H1 (cell line): ENCODE measurements at regions not wholly inside any gene's neighbourhood (a gene's known extent, or its start where the extent isn't known, plus 50 kb on each side); places are given as distances from the start of the nearest gene placed in this dataset.

Experiments
- ASH2L ChIP-seq: fragments of 200-600, 300-600 bp; sonication (generic); IDR thresholded peaks from one replicate; pipeline ENCODE4 v1.7.1; 2017; ENCODE audit warnings: low read length
- CBX5 ChIP-seq: fragments of 300-800, 300-1000 bp; sonication (generic); IDR thresholded peaks from 2 replicates; pipeline ENCODE4 v1.7.1; 2016; ENCODE audit warnings: antibody characterized with exemption, low read length, low read depth
- CHD2 ChIP-seq: IDR thresholded peaks from 2 replicates; pipeline ENCODE4 v1.6.1; 2012; ENCODE audit warnings: low read length, improper control_type of control experiment
- HDAC2 ChIP-seq, 2 experiments: fragments of 300-600 bp in 1 of 2; sonication (generic) in 1 of 2; IDR thresholded peaks; 2 replicates each; pipeline ENCODE4 v1.6.1; 2011 to 2012; ENCODE audit warnings: low read depth in 2 of 2, low read length in 2 of 2, mild to moderate bottlenecking in 2 of 2, moderate library complexity in 2 of 2, borderline replicate concordance in 1 of 2, inconsistent platforms in 1 of 2
- JUN ChIP-seq: IDR thresholded peaks from 2 replicates; pipeline ENCODE4 v1.6.1; 2011; ENCODE audit warnings: low read depth, mild to moderate bottlenecking, improper control_type of control experiment, low read length
- MAFK ChIP-seq: IDR thresholded peaks from 2 replicates; pipeline ENCODE4 v1.6.1; 2012; ENCODE audit warnings: low read depth, mild to moderate bottlenecking, improper control_type of control experiment, low read length
- NANOG ChIP-seq: IDR thresholded peaks from 2 replicates; pipeline ENCODE4 v1.6.1; 2011; ENCODE audit warnings: low read length, low read depth, mild to moderate bottlenecking, inconsistent platforms; ENCODE audit not compliant: insufficient read depth, poor library complexity, severe bottlenecking
- SRF ChIP-seq: IDR thresholded peaks from 2 replicates; pipeline ENCODE4 v1.6.1; 2011; ENCODE audit warnings: mild to moderate bottlenecking, low read depth, low read length, moderate library complexity
- TF ChIP-seq, protein P1 (sequence below): fragments of 300-600 bp; sonication (generic); IDR thresholded peaks from 2 replicates; pipeline ENCODE4 v1.7.1; 2012; ENCODE audit warnings: low read length, moderate library complexity, mild to moderate bottlenecking, inconsistent platforms; ENCODE audit not compliant: insufficient replicate concordance

DNA sequence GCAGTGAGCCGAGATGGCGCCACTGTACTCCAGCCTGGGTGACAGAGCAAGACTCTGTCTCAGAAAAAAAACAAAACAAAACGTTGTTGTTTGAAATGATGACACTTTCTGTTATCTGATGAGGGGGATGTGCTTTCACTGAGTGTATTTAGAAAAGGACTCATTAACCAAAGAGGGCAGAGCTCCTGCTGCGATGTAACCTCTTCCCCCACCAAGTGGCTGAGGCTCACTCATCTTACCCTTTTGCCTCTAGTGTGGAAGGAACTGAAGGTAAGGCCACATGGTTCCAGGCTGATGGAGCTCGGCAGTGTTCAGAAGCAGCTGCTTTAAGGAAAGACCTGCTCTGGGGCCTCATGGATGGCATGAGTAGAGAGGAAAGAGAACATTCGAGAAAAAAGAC is 105.7 kb upstream of the RUNX1 start (continued):
- TF ChIP-seq, protein P1, sequence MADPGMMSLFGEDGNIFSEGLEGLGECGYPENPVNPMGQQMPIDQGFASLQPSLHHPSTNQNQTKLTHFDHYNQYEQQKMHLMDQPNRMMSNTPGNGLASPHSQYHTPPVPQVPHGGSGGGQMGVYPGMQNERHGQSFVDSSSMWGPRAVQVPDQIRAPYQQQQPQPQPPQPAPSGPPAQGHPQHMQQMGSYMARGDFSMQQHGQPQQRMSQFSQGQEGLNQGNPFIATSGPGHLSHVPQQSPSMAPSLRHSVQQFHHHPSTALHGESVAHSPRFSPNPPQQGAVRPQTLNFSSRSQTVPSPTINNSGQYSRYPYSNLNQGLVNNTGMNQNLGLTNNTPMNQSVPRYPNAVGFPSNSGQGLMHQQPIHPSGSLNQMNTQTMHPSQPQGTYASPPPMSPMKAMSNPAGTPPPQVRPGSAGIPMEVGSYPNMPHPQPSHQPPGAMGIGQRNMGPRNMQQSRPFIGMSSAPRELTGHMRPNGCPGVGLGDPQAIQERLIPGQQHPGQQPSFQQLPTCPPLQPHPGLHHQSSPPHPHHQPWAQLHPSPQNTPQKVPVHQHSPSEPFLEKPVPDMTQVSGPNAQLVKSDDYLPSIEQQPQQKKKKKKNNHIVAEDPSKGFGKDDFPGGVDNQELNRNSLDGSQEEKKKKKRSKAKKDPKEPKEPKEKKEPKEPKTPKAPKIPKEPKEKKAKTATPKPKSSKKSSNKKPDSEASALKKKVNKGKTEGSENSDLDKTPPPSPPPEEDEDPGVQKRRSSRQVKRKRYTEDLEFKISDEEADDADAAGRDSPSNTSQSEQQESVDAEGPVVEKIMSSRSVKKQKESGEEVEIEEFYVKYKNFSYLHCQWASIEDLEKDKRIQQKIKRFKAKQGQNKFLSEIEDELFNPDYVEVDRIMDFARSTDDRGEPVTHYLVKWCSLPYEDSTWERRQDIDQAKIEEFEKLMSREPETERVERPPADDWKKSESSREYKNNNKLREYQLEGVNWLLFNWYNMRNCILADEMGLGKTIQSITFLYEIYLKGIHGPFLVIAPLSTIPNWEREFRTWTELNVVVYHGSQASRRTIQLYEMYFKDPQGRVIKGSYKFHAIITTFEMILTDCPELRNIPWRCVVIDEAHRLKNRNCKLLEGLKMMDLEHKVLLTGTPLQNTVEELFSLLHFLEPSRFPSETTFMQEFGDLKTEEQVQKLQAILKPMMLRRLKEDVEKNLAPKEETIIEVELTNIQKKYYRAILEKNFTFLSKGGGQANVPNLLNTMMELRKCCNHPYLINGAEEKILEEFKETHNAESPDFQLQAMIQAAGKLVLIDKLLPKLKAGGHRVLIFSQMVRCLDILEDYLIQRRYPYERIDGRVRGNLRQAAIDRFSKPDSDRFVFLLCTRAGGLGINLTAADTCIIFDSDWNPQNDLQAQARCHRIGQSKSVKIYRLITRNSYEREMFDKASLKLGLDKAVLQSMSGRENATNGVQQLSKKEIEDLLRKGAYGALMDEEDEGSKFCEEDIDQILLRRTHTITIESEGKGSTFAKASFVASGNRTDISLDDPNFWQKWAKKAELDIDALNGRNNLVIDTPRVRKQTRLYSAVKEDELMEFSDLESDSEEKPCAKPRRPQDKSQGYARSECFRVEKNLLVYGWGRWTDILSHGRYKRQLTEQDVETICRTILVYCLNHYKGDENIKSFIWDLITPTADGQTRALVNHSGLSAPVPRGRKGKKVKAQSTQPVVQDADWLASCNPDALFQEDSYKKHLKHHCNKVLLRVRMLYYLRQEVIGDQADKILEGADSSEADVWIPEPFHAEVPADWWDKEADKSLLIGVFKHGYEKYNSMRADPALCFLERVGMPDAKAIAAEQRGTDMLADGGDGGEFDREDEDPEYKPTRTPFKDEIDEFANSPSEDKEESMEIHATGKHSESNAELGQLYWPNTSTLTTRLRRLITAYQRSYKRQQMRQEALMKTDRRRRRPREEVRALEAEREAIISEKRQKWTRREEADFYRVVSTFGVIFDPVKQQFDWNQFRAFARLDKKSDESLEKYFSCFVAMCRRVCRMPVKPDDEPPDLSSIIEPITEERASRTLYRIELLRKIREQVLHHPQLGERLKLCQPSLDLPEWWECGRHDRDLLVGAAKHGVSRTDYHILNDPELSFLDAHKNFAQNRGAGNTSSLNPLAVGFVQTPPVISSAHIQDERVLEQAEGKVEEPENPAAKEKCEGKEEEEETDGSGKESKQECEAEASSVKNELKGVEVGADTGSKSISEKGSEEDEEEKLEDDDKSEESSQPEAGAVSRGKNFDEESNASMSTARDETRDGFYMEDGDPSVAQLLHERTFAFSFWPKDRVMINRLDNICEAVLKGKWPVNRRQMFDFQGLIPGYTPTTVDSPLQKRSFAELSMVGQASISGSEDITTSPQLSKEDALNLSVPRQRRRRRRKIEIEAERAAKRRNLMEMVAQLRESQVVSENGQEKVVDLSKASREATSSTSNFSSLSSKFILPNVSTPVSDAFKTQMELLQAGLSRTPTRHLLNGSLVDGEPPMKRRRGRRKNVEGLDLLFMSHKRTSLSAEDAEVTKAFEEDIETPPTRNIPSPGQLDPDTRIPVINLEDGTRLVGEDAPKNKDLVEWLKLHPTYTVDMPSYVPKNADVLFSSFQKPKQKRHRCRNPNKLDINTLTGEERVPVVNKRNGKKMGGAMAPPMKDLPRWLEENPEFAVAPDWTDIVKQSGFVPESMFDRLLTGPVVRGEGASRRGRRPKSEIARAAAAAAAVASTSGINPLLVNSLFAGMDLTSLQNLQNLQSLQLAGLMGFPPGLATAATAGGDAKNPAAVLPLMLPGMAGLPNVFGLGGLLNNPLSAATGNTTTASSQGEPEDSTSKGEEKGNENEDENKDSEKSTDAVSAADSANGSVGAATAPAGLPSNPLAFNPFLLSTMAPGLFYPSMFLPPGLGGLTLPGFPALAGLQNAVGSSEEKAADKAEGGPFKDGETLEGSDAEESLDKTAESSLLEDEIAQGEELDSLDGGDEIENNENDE: no peak
- TF ChIP-seq SRF: no peak
- no peak for TF ChIP-seq JUN
- no peak for TF ChIP-seq ASH2L
- no peak for TF ChIP-seq MAFK
- TF ChIP-seq NANOG: no peak
- no peak for TF ChIP-seq HDAC2 (IDR thresholded peaks at IDR 0.05; ENCODE audit: borderline replicate concordance in 1 of 2, low read depth in 2 of 2, low read length in 2 of 2)
- no peak for TF ChIP-seq CHD2
- no peak for TF ChIP-seq CBX5
